ENCODE measurements at regions not wholly inside any gene's neighbourhood (a gene's known extent, or its start where the extent isn't known, plus 50 kb on each side); places are given as distances from the start of the nearest gene placed in this dataset.

DNA sequence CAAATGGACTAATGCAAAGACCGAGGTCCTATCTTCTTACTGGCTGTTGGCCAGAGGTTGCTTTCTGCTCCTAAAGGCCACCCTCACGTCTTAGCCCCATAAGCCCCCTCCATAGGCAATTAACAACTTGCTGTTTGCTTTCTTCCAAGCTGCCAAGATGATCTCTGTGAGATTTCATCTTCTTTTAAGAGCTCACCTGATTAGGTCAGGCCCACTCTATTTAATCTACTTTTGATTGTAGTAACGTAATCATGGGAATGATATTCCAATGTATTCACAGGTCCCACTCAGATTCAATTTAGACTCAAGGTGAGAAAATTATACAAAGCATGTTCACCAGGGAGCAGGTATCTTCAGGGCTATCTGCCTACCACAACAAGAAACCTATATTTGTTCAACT is 84.4 kb upstream of the RAD23B start:
- no peak overlapping the region for H3K4me3 Mint-ChIP-seq (ENCODE audit: unreplicated experiment)
- no peaks in the 10 kb centered on the region for H3K4me1 Mint-ChIP-seq (ENCODE audit: unreplicated experiment)
- H3K27me3 Mint-ChIP-seq (ENCODE audit: unreplicated experiment), result no peaks in the 10 kb centered on the region
- no peaks in the 10 kb centered on the region for H3K9me3 Mint-ChIP-seq (ENCODE audit: unreplicated experiment)
- TF ChIP-seq, protein P1, sequence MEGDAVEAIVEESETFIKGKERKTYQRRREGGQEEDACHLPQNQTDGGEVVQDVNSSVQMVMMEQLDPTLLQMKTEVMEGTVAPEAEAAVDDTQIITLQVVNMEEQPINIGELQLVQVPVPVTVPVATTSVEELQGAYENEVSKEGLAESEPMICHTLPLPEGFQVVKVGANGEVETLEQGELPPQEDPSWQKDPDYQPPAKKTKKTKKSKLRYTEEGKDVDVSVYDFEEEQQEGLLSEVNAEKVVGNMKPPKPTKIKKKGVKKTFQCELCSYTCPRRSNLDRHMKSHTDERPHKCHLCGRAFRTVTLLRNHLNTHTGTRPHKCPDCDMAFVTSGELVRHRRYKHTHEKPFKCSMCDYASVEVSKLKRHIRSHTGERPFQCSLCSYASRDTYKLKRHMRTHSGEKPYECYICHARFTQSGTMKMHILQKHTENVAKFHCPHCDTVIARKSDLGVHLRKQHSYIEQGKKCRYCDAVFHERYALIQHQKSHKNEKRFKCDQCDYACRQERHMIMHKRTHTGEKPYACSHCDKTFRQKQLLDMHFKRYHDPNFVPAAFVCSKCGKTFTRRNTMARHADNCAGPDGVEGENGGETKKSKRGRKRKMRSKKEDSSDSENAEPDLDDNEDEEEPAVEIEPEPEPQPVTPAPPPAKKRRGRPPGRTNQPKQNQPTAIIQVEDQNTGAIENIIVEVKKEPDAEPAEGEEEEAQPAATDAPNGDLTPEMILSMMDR (IDR thresholded peaks at IDR 0.05; ENCODE audit: unreplicated experiment), result no peak
- peaks cover 7% of the 10 kb centered on the region for H3K36me3 Mint-ChIP-seq (ENCODE audit: low read depth, unreplicated experiment)
- no peak for DNase-seq (ENCODE audit: low spot score)
- H3K27ac Mint-ChIP-seq (ENCODE audit: unreplicated experiment), result no peak overlapping the region

DNA sequence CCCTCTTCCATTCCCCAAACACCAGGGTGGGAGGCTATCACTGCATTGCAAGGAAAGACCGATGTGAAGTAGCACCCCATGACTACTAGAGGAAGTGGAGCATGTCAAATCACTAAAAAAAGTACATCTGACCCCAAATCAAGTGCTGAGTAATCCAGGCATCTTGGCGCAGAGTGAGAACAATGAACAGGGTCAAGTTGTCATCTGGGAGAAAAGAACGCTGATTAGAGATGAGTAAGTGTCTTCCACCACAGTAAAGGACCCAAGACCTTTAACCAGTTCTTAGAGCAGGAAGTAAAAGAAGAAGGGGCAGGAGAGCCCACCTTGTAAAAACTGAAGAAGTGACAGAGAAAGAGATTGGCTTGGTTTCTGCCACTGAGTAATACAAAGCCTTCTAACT is 75.0 kb upstream of the RAD23B start:
- Mint-ChIP-seq H3K9me3 (ENCODE audit: unreplicated experiment) (no peaks in the 10 kb centered on the region), H3K36me3 (ENCODE audit: low read depth, unreplicated experiment) (no peaks in the 10 kb centered on the region), H3K4me3 (ENCODE audit: unreplicated experiment) (no peak overlapping the region), H3K27ac (ENCODE audit: unreplicated experiment) (no peak overlapping the region), H3K4me1 (ENCODE audit: unreplicated experiment) (no peaks in the 10 kb centered on the region), H3K27me3 (ENCODE audit: unreplicated experiment) (no peaks in the 10 kb centered on the region)
- no peak for DNase-seq (ENCODE audit: low spot score)
- TF ChIP-seq, protein P1 (IDR thresholded peaks at IDR 0.05; ENCODE audit: unreplicated experiment), result no peak

DNA sequence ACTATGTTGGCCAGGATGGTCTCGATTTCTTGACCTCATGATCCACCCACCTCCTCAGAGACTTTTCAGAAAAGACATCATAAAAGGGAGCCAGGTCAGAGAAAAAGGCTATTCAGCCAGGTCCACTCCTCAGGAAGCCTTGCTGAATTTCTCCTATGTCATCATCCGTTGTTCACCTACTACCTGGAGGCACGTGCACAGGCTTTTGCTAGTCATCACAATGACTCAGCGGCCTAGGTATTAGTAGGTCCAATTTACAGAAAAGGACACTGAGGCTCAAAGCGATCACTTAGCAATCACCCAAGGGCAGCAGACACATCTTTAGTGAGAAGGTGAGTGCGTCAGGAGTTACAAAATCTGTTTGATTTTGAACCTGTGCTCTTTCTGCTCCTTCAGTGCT is 72.3 kb upstream of the RAD23B start:
- Mint-ChIP-seq H3K27ac (ENCODE audit: unreplicated experiment) (no peak overlapping the region), H3K27me3 (ENCODE audit: unreplicated experiment) (no peaks in the 10 kb centered on the region), H3K4me3 (ENCODE audit: unreplicated experiment) (no peak overlapping the region), H3K36me3 (ENCODE audit: low read depth, unreplicated experiment) (no peaks in the 10 kb centered on the region), H3K4me1 (ENCODE audit: unreplicated experiment) (no peaks in the 10 kb centered on the region), H3K9me3 (ENCODE audit: unreplicated experiment) (no peaks in the 10 kb centered on the region)
- DNase-seq (ENCODE audit: low spot score), result no peak
- TF ChIP-seq, protein P1 (IDR thresholded peaks at IDR 0.05; ENCODE audit: unreplicated experiment), result no peak

GRCh38 chr9:107211284-107211923 is 71.7 kb upstream of the RAD23B start:
- DNase-seq (ENCODE audit: low spot score), result no peak
- Mint-ChIP-seq H3K4me3 (ENCODE audit: unreplicated experiment) (no peak overlapping the region), H3K4me1 (ENCODE audit: unreplicated experiment) (no peaks in the 10 kb centered on the region), H3K9me3 (ENCODE audit: unreplicated experiment) (no peaks in the 10 kb centered on the region), H3K27me3 (ENCODE audit: unreplicated experiment) (no peaks in the 10 kb centered on the region), H3K27ac (ENCODE audit: unreplicated experiment) (no peak overlapping the region), H3K36me3 (ENCODE audit: low read depth, unreplicated experiment) (no peaks in the 10 kb centered on the region)
- TF ChIP-seq, protein P1 (IDR thresholded peaks at IDR 0.05; ENCODE audit: unreplicated experiment), result no peak

DNA sequence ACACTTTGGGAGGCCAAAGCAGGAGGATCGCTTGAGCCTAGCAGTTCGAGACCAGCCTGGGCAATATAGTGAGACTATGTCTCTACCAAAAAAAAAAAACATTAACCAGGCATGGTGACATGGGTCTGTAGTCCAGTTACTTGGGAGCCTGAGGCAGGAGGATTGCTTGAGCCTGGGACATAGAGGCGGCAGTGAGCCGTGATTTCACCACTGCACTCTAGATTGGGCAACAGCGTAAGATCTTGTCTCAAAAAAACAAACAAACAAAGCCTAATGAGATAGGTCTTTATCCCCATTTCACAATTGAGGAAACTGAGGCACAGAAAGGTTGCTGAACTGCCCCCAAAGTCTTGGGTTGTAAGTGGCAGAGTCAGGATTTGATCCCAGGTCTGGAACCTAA is 70.5 kb upstream of the RAD23B start:
- Mint-ChIP-seq H3K27me3 (ENCODE audit: unreplicated experiment) (no peaks in the 10 kb centered on the region), H3K4me3 (ENCODE audit: unreplicated experiment) (no peak overlapping the region), H3K27ac (ENCODE audit: unreplicated experiment) (no peak overlapping the region), H3K9me3 (ENCODE audit: unreplicated experiment) (no peaks in the 10 kb centered on the region), H3K36me3 (ENCODE audit: low read depth, unreplicated experiment) (no peaks in the 10 kb centered on the region), H3K4me1 (ENCODE audit: unreplicated experiment) (no peaks in the 10 kb centered on the region)
- TF ChIP-seq, protein P1 (IDR thresholded peaks at IDR 0.05; ENCODE audit: unreplicated experiment), result no peak
- DNase-seq (ENCODE audit: low spot score), result no peak
